ENCODE measurements at regions not wholly inside any gene's neighbourhood (a gene's known extent, or its start where the extent isn't known, plus 50 kb on each side); places are given as distances from the start of the nearest gene placed in this dataset.

DNA sequence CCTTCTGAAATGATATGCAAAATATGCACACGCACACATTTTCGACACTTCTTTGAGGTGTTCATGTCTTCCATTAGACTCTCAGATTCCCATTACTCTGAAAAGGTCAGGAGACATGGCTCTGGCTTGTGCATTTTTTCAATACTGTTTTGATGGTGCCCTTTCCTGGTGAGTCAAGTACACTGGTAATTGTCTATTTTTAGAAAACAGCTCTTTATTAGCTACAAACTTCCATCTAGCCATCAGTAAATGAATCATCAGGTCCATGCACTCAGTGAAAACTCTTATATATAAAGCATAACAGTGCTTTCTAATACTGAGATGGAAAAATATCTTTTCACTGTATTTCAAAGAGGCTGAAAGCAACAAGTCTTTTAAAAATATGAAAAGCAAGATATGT, 194.9 kb downstream of the GALNT1 start:
- H3K27me3 ChIP-seq (replicated peaks in 1 of 4; ENCODE audit: control insufficient read depth in 3 of 4, extremely low read depth in 1 of 4, insufficient read depth in 3 of 4, low read length in 3 of 4): no peaks in the 10 kb centered on the region
- no peak overlapping the region for H4K91ac ChIP-seq (replicated peaks; ENCODE audit: insufficient read length, low read length)
- no peak overlapping the region for H2AFZ ChIP-seq (ENCODE audit: low read length)
- H3K4ac ChIP-seq (replicated peaks; ENCODE audit: insufficient read length, low read depth, low read length): no peak overlapping the region
- H3K4me2 ChIP-seq (ENCODE audit: insufficient read depth in 1 of 2, low read depth in 2 of 2, low read length in 2 of 2): no peak overlapping the region
- H2BK15ac ChIP-seq (ENCODE audit: low read length): no peak overlapping the region
- no peak overlapping the region for H2BK5ac ChIP-seq (ENCODE audit: low read depth, low read length)
- no peak overlapping the region for H2BK20ac ChIP-seq (ENCODE audit: low read length)
- H3K79me1 ChIP-seq (ENCODE audit: low read depth, low read length): no peaks in the 10 kb centered on the region
- no peaks in the 10 kb centered on the region for H4K20me1 ChIP-seq (replicated peaks in 1 of 2; ENCODE audit: control insufficient read depth in 1 of 2, insufficient read depth in 2 of 2, low read length in 2 of 2)
- H3K23me2 ChIP-seq (ENCODE audit: low read depth, low read length): no peaks in the 10 kb centered on the region; the same call in 1 of the 2 replicates
- H3K9me3 ChIP-seq (ENCODE audit: insufficient read depth in 2 of 2, low read depth in 1 of 2, low read length in 1 of 2): no peaks in the 10 kb centered on the region
- no peak overlapping the region for H2BK12ac ChIP-seq (ENCODE audit: low read depth, low read length)
- H2AK5ac ChIP-seq (ENCODE audit: low read depth, low read length): no peak overlapping the region
- FAIRE-seq (no peak), DNase-seq (ENCODE audit: low read depth in 1 of 2, low spot score in 2 of 2) (no peak)
- H3K18ac ChIP-seq (ENCODE audit: extremely low read depth, low read length): no peak overlapping the region
- ChIA-PET CTCF (ENCODE audit: partially characterized antibody) (interaction anchor here (0.6 to 2.4 kb wide), 5 partner anchors 20 to 174 kb away, joined by 3 to 13 read pairs (median 6); no protein-coding TSS in a partner anchor), POLR2A (ENCODE audit: partially characterized antibody) (interaction anchor here (1.0 kb wide), 1 partner anchor 217 kb away, joined by 3 read pairs; no protein-coding TSS in a partner anchor)
- H3K4me3 ChIP-seq (ENCODE audit: extremely low read depth in 1 of 4, insufficient read depth in 2 of 4, low read depth in 3 of 4, low read length in 4 of 4): no peak overlapping the region
- H3K79me2 ChIP-seq (ENCODE audit: control insufficient read depth in 1 of 2, insufficient read depth in 2 of 2, low read length in 2 of 2): peaks cover 0 to 3% of the 10 kb centered on the region in 2 experiments; a peak in 1 of 4 replicates
- H3K9ac ChIP-seq (replicated peaks in 1 of 4; ENCODE audit: extremely low read depth in 1 of 4, low read depth in 3 of 4, low read length in 3 of 4): no peak overlapping the region
- H3K27ac ChIP-seq (ENCODE audit: low read depth, low read length): no peak overlapping the region
- no peak overlapping the region for H3K14ac ChIP-seq (ENCODE audit: insufficient read length)
- no peak overlapping the region for H4K5ac ChIP-seq (ENCODE audit: insufficient read length, low read depth, low read length)
- H3K56ac ChIP-seq (replicated peaks; ENCODE audit: insufficient read length, low read depth, low read length): no peak overlapping the region
- H4K8ac ChIP-seq (ENCODE audit: extremely low read depth, insufficient read depth, low read length): no peak overlapping the region
- no peak overlapping the region for H2BK120ac ChIP-seq (replicated peaks; ENCODE audit: low read depth, low read length)
- H3K4me1 ChIP-seq (replicated peaks in 1 of 4; ENCODE audit: control insufficient read depth in 3 of 4, insufficient read depth in 4 of 4, low read length in 3 of 4): no peaks in the 10 kb centered on the region
- H3K23ac ChIP-seq (ENCODE audit: insufficient read length): no peak overlapping the region
- 98% methylated on average over 2 of the region's 2 CpGs; no CpG with 5 or more reads in 1 of the 2 experiments for WGBS, 2 experiments (ENCODE audit: extremely low coverage in 1 of 2, insufficient coverage in 1 of 2, insufficient read length in 1 of 2, insufficient replicate concordance in 2 of 2, low coverage in 1 of 2, low lambda C conversion rate in 2 of 2, missing lambda C conversion rate in 1 of 2)
- no peaks in the 10 kb centered on the region for H3K36me3 ChIP-seq (ENCODE audit: control insufficient read depth in 2 of 4, insufficient read depth in 4 of 4, low read length in 3 of 4)
- TF ChIP-seq GABPA (IDR thresholded peaks at IDR 0.05; ENCODE audit: borderline replicate concordance, insufficient read depth, low read length): no peak
- TF ChIP-seq HDAC2 (IDR thresholded peaks at IDR 0.05; ENCODE audit: borderline replicate concordance in 1 of 2, low read depth in 2 of 2, low read length in 2 of 2): no peak
- no peak for TF ChIP-seq BRCA1 (IDR thresholded peaks at IDR 0.05; ENCODE audit: low read depth, low read length)
- no peak for TF ChIP-seq JUN (IDR thresholded peaks at IDR 0.05; ENCODE audit: low read depth, low read length)
- TF ChIP-seq FOSL1 (IDR thresholded peaks at IDR 0.05; ENCODE audit: insufficient read depth, low read depth, low read length): no peak
- no peak for TF ChIP-seq TEAD4 (IDR thresholded peaks at IDR 0.05; ENCODE audit: low read depth, low read length)
- no peak for TF ChIP-seq CBX8 (IDR thresholded peaks at IDR 0.05; ENCODE audit: borderline replicate concordance, low read depth, low read length)
- TF ChIP-seq CREB1 (IDR thresholded peaks at IDR 0.05): no peak
- TF ChIP-seq KDM5A (IDR thresholded peaks at IDR 0.05; ENCODE audit: low read length): no peak
